Choroid plexus epithelial cell (primary cell): ENCODE measurements at regions not wholly inside any gene's neighbourhood (a gene's known extent, or its start where the extent isn't known, plus 50 kb on each side); places are given as distances from the start of the nearest gene placed in this dataset.

Experiments used
- DNase-seq: peaks from one replicate; pipeline ENCODE4 v3.0.0-alpha.2; 2010; ENCODE audit warnings: low read depth
- H3K4me3 ChIP-seq: 2 replicates; pipeline ENCODE4 v1.5.1; 2011; ENCODE audit warnings: low read depth, mild to moderate bottlenecking, control low read depth, low read length, moderate library complexity
- CTCF ChIP-seq: conservative IDR thresholded peaks from 2 replicates; pipeline ENCODE4 v1.5.1; 2011; ENCODE audit warnings: low read depth, mild to moderate bottlenecking, control low read depth, inconsistent platforms, low read length, moderate library complexity

- peak; percentile 23 for TF ChIP-seq CTCF
- H3K4me3 ChIP-seq = peak overlapping the region; percentile 64
- DNase-seq = no peak
These were observed 159.6 kb upstream of the SIX2 start for GRCh38 chr2:45168711-45169338.

GRCh38 chr2:45167920-45168629, 158.8 kb upstream of the SIX2 start:
- peak overlapping the region; percentile 64 for H3K4me3 ChIP-seq

GRCh38 chr2:45166229-45166890, 157.1 kb upstream of the SIX2 start:
- no peak for DNase-seq
- H3K4me3 ChIP-seq = no peak overlapping the region
- TF ChIP-seq CTCF = no peak

More at GRCh38 chr2:45167920-45168629, 158.8 kb upstream of the SIX2 start:
- no peak for DNase-seq
- no peak for TF ChIP-seq CTCF

- H3K4me3 ChIP-seq = no peak overlapping the region
- no peak for DNase-seq
- no peak for TF ChIP-seq CTCF
These were observed 153.5 kb upstream of the SIX2 start for GRCh38 chr2:45162711-45163110.

GRCh38 chr2:45156605-45157004, 147.4 kb upstream of the SIX2 start:
- H3K4me3 ChIP-seq = no peak overlapping the region
- DNase-seq = no peak
- no peak for TF ChIP-seq CTCF

- TF ChIP-seq CTCF = no peak
- no peak overlapping the region for H3K4me3 ChIP-seq
- no peak for DNase-seq
These were observed 145.4 kb upstream of the SIX2 start for GRCh38 chr2:45154606-45155155.
